Hematopoietic multipotent progenitor cell treated with erythropoietin and hydrocortisone succinate and interleukin-3 and kit ligand, for 6 days (in vitro differentiated cells): ENCODE measurements at regions not wholly inside any gene's neighbourhood (a gene's known extent, or its start where the extent isn't known, plus 50 kb on each side); places are given as distances from the start of the nearest gene placed in this dataset.
"Not testable (repeated sequence)": the region's sequence is repeated elsewhere in the genome, so short reads cannot be mapped to it uniquely, and the experiment has no call there.

Experiments
- DNase-seq: peaks from one replicate; pipeline ENCODE4 v3.0.0-alpha.2; 2015

GRCh38 chr1:37325509-37326437 is 148.6 kb upstream of the ZC3H12A start:
- DNase-seq: no peak

GRCh38 chr1:37332126-37332525 is 142.3 kb upstream of the ZC3H12A start:
- no peak for DNase-seq

GRCh38 chr1:37338658-37339057 is 135.7 kb upstream of the ZC3H12A start:
- DNase-seq: no peak

- DNase-seq: peak; percentile 5
Observed at GRCh38 chr1:37342736-37343135, 131.6 kb upstream of the ZC3H12A start.

- DNase-seq: no peak
Observed at GRCh38 chr1:37347104-37347649, 127.2 kb upstream of the ZC3H12A start.

- DNase-seq: no peak
Observed at GRCh38 chr1:37353871-37354270, 120.5 kb upstream of the ZC3H12A start.

GRCh38 chr1:37354876-37355650 is 119.3 kb upstream of the ZC3H12A start:
- DNase-seq: no peak

- no peak for DNase-seq
Observed at GRCh38 chr1:37358992-37359391, 115.4 kb upstream of the ZC3H12A start.

- no peak for DNase-seq
Observed at GRCh38 chr1:37360011-37360410, 114.4 kb upstream of the ZC3H12A start.

- no peak for DNase-seq
Observed at GRCh38 chr1:37362594-37363385, 111.6 kb upstream of the ZC3H12A start.

GRCh38 chr1:37363535-37363934 is 110.8 kb upstream of the ZC3H12A start:
- DNase-seq: no peak

- DNase-seq: not testable (repeated sequence)
Observed at GRCh38 chr1:37368665-37369315, 105.6 kb upstream of the ZC3H12A start.

GRCh38 chr1:37372302-37372701 is 102.1 kb upstream of the ZC3H12A start:
- DNase-seq: no peak

GRCh38 chr1:37372711-37373110 is 101.7 kb upstream of the ZC3H12A start:
- no peak for DNase-seq

GRCh38 chr1:37373413-37373812 is 101.0 kb upstream of the ZC3H12A start:
- no peak for DNase-seq

- not testable (repeated sequence) for DNase-seq
Observed at GRCh38 chr1:37380546-37380945, 93.8 kb upstream of the ZC3H12A start.

- DNase-seq: no peak
Observed at GRCh38 chr1:37387854-37388253, 86.5 kb upstream of the ZC3H12A start.

GRCh38 chr1:37389327-37389726 is 85.1 kb upstream of the ZC3H12A start:
- no peak for DNase-seq

- no peak for DNase-seq
Observed at GRCh38 chr1:37391211-37392011, 83.0 kb upstream of the ZC3H12A start.

- no peak for DNase-seq
Observed at GRCh38 chr1:37392051-37392450, 82.3 kb upstream of the ZC3H12A start.
